MM.1S (cell line): ENCODE measurements at regions not wholly inside any gene's neighbourhood (a gene's known extent, or its start where the extent isn't known, plus 50 kb on each side); places are given as distances from the start of the nearest gene placed in this dataset.

Experiments
- DNase-seq: peaks from one replicate; pipeline ENCODE4 v3.0.0-alpha.2; 2015
- H2AFZ ChIP-seq: fragments of 300-600 bp; sonication (generic); 2 replicates; pipeline ENCODE4 v1.6.0; 2016; ENCODE audit warnings: antibody characterized with exemption, low read length
- H3F3A ChIP-seq: fragments of 300-600 bp; sonication (generic); 2 replicates; pipeline ENCODE4 v1.6.1; 2016; ENCODE audit warnings: mild to moderate bottlenecking, antibody characterized with exemption, low read length, moderate library complexity, mixed read lengths; ENCODE audit not compliant: insufficient read depth
- H3K27ac ChIP-seq: fragments of 300-600 bp; sonication (generic); 2 replicates; pipeline ENCODE4 v1.5.1; 2016; ENCODE audit warnings: mild to moderate bottlenecking, low read length
- H3K27me3 ChIP-seq: fragments of 300-600 bp; sonication (generic); replicated peaks from 2 replicates; pipeline ENCODE4 v1.6.0; 2016; ENCODE audit warnings: low read length; ENCODE audit not compliant: insufficient read depth
- H3K36me3 ChIP-seq: fragments of 300-600 bp; sonication (generic); replicated peaks from 2 replicates; pipeline ENCODE4 v1.6.1; 2016; ENCODE audit warnings: mild to moderate bottlenecking, low read length, mixed read lengths; ENCODE audit not compliant: insufficient read depth
- H3K4me1 ChIP-seq: fragments of 300-600 bp; sonication (generic); 2 replicates; pipeline ENCODE4 v1.6.1; 2016; ENCODE audit warnings: low read length, mixed read lengths
- H3K4me2 ChIP-seq: fragments of 300-600 bp; sonication (generic); 2 replicates; pipeline ENCODE4 v1.6.0; 2016; ENCODE audit warnings: low read depth, low read length
- H3K4me3 ChIP-seq: fragments of 300-600 bp; sonication (generic); 2 replicates; pipeline ENCODE4 v1.5.1; 2016; ENCODE audit warnings: low read length, mixed read lengths
- H3K79me2 ChIP-seq: fragments of 300-600 bp; sonication (generic); 2 replicates; pipeline ENCODE4 v1.6.1; 2016; ENCODE audit warnings: mixed run types, low read length, mixed read lengths
- H3K9ac ChIP-seq: fragments of 300-600 bp; sonication (generic); 2 replicates; pipeline ENCODE4 v1.6.1; 2016; ENCODE audit warnings: low read length, mixed read lengths
- H3K9me2 ChIP-seq: fragments of 300-600 bp; sonication (generic); replicated peaks from 2 replicates; pipeline ENCODE4 v1.6.1; 2016; ENCODE audit warnings: mild to moderate bottlenecking, low read length, mixed read lengths; ENCODE audit not compliant: insufficient read depth
- H3K9me3 ChIP-seq: fragments of 300-600 bp; sonication (generic); replicated peaks from 2 replicates; pipeline ENCODE4 v1.6.1; 2016; ENCODE audit warnings: mild to moderate bottlenecking, low read length, mixed read lengths; ENCODE audit not compliant: insufficient read depth
- H4K20me1 ChIP-seq: fragments of 300-600 bp; sonication (generic); 2 replicates; pipeline ENCODE4 v1.6.1; 2016; ENCODE audit warnings: mild to moderate bottlenecking, low read length, moderate library complexity, mixed read lengths; ENCODE audit not compliant: insufficient read depth
- EZH2 ChIP-seq: fragments of 300-600 bp; sonication (generic); optimal IDR thresholded peaks from 2 replicates; pipeline ENCODE3; 2017; ENCODE audit warnings: low read depth, mild to moderate bottlenecking, antibody characterized with exemption, low read length, mixed read lengths
- EZH2phosphoT487 ChIP-seq: fragments of 300-600 bp; sonication (generic); IDR thresholded peaks from 2 replicates; pipeline ENCODE4 v1.6.1; 2018; ENCODE audit warnings: antibody characterized with exemption, low read length
- TF ChIP-seq, protein P1 (sequence below): fragments of 300-600 bp; sonication (generic); IDR thresholded peaks from 2 replicates; pipeline ENCODE4 v1.5.1; 2016; ENCODE audit warnings: antibody characterized with exemption, low read length, mixed read lengths

DNA sequence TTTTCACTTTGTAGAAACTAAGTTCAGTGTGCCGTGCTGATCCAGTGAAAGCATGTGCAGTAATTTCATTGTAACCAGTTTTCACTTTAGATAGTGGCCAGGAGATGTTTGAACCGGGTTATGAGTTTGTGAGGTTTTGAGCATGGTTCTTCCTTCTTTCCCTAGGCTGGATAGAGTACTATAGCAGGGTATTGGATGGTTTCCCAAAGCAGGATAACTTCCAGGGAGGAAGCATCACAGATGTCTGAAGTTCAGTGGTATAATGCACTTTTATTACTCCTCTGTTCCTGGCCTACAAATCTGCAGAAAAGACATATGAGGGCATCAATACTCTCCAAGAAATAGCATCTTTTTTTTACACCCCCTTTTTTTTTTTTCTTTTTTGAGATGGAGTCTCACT lies 823.1 kb downstream of the USP25 start:
- Histone ChIP-seq H3F3A (no peaks in the 10 kb centered on the region), H3K9me2 (no peaks in the 10 kb centered on the region), H2AFZ (no peak overlapping the region), H3K9me3 (no peaks in the 10 kb centered on the region), H3K27ac (no peak overlapping the region), H4K20me1 (no peaks in the 10 kb centered on the region), H3K4me2 (no peak overlapping the region), H3K4me1 (no peaks in the 10 kb centered on the region), H3K36me3 (no peaks in the 10 kb centered on the region), H3K27me3 (no peaks in the 10 kb centered on the region), H3K4me3 (no peak overlapping the region), H3K9ac (no peak overlapping the region), H3K79me2 (no peaks in the 10 kb centered on the region)
- DNase-seq, result no peak
- TF ChIP-seq EZH2phosphoT487 (no peak), EZH2 (no peak)
- TF ChIP-seq, protein P1, sequence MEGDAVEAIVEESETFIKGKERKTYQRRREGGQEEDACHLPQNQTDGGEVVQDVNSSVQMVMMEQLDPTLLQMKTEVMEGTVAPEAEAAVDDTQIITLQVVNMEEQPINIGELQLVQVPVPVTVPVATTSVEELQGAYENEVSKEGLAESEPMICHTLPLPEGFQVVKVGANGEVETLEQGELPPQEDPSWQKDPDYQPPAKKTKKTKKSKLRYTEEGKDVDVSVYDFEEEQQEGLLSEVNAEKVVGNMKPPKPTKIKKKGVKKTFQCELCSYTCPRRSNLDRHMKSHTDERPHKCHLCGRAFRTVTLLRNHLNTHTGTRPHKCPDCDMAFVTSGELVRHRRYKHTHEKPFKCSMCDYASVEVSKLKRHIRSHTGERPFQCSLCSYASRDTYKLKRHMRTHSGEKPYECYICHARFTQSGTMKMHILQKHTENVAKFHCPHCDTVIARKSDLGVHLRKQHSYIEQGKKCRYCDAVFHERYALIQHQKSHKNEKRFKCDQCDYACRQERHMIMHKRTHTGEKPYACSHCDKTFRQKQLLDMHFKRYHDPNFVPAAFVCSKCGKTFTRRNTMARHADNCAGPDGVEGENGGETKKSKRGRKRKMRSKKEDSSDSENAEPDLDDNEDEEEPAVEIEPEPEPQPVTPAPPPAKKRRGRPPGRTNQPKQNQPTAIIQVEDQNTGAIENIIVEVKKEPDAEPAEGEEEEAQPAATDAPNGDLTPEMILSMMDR, result no peak

- Histone ChIP-seq H4K20me1 (no peaks in the 10 kb centered on the region), H3K4me2 (no peak overlapping the region), H3K9ac (no peak overlapping the region), H3K27ac (no peak overlapping the region), H3K36me3 (no peaks in the 10 kb centered on the region), H3F3A (no peaks in the 10 kb centered on the region), H3K4me3 (no peak overlapping the region), H3K79me2 (no peaks in the 10 kb centered on the region), H3K4me1 (no peaks in the 10 kb centered on the region), H3K9me3 (no peaks in the 10 kb centered on the region), H3K9me2 (no peaks in the 10 kb centered on the region), H3K27me3 (no peaks in the 10 kb centered on the region), H2AFZ (no peak overlapping the region)
- TF ChIP-seq EZH2 (no peak), EZH2phosphoT487 (no peak)
- TF ChIP-seq, protein P1, result no peak
- no peak for DNase-seq
These were observed 824.7 kb downstream of the USP25 start for GRCh38 chr21:16554503-16554902.

DNA sequence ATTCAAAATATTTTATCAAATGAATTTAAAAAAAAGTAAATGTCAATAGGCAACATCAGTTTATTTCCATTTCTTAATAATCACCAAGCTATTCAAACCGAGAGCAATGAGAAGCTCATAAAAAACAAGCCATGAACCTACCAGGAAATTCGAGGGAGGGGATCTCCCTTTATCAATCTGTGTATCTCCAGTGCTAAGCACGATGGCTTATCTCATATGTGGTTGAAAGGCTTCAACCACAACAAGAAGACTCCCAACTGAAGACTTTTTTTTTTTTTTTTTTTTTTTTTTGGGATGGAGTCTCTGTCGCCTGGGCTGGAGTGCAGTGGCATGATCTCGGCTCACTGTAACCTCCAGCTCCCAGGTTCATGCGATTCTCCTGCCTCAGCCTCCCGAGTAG lies 833.3 kb downstream of the USP25 start:
- no peaks in the 10 kb centered on the region for H3K4me1 ChIP-seq
- no peaks in the 10 kb centered on the region; the same call in 1 of the 2 replicates for H3K9me2 ChIP-seq
- no peaks in the 10 kb centered on the region for H3K27me3 ChIP-seq
- no peaks in the 10 kb centered on the region for H3K79me2 ChIP-seq
- H3F3A ChIP-seq, result no peaks in the 10 kb centered on the region
- no peak overlapping the region for H2AFZ ChIP-seq
- no peak overlapping the region for H3K4me2 ChIP-seq
- H3K4me3 ChIP-seq, result no peak overlapping the region
- no peak for DNase-seq
- no peaks in the 10 kb centered on the region for H4K20me1 ChIP-seq
- no peaks in the 10 kb centered on the region for H3K36me3 ChIP-seq
- TF ChIP-seq, protein P1, result no peak
- TF ChIP-seq EZH2, result no peak
- no peak for TF ChIP-seq EZH2phosphoT487
- no peaks in the 10 kb centered on the region for H3K9me3 ChIP-seq
- H3K9ac ChIP-seq, result no peak overlapping the region
- no peak overlapping the region for H3K27ac ChIP-seq
